ENCODE measurements at regions not wholly inside any gene's neighbourhood (a gene's known extent, or its start where the extent isn't known, plus 50 kb on each side); places are given as distances from the start of the nearest gene placed in this dataset.

GRCh38 chr22:27485842-27486241, 315.7 kb downstream of the MN1 start:
- Histone ChIP-seq H3K9ac (ENCODE audit: low read length) (no peak overlapping the region), H3K4me3 (ENCODE audit: control extremely low read depth in 1 of 5, extremely low read depth in 1 of 5, insufficient read depth in 1 of 5, low read depth in 2 of 5, low read length in 4 of 5) (no peak overlapping the region), H2AFZ (ENCODE audit: insufficient read depth, low read depth, low read length, poor library complexity, severe bottlenecking) (no peak overlapping the region), H3K79me2 (ENCODE audit: control insufficient read depth, insufficient read depth, low read length) (no peaks in the 10 kb centered on the region), H3K4me1 (ENCODE audit: control insufficient read depth in 2 of 2, insufficient read depth in 2 of 2, low read length in 2 of 2) (no peaks in the 10 kb centered on the region), H3K27ac (ENCODE audit: low read length in 2 of 2) (no peak overlapping the region), H3K36me3 (replicated peaks in 1 of 2; ENCODE audit: control extremely low read depth in 1 of 2, control insufficient read depth in 1 of 2, extremely low read depth in 1 of 2, insufficient read depth in 2 of 2, low read length in 1 of 2) (no peaks in the 10 kb centered on the region), H3K27me3 (replicated peaks in 1 of 4; ENCODE audit: control extremely low read depth in 1 of 4, control insufficient read depth in 3 of 4, insufficient read depth in 4 of 4, low read length in 3 of 4) (no peaks in the 10 kb centered on the region), H3K9me3 (ENCODE audit: control extremely low read depth in 1 of 3, control insufficient read depth in 2 of 3, insufficient read depth in 1 of 3, low read length in 2 of 3) (no peaks in the 10 kb centered on the region), H3K4me2 (replicated peaks; ENCODE audit: low read depth, low read length, poor library complexity, severe bottlenecking) (no peak overlapping the region), H4K20me1 (ENCODE audit: control insufficient read depth, insufficient read depth, low read length, poor library complexity, severe bottlenecking) (no peaks in the 10 kb centered on the region)
- ChIA-PET CTCF (no interaction called here), POLR2A (no interaction called here)
- Mint-ChIP-seq H3K27ac (no peak overlapping the region), H3K9me3 (ENCODE audit: insufficient read depth) (peaks cover 3% of the 10 kb centered on the region), H3K4me3 (no peak overlapping the region), H3K4me1 (no peaks in the 10 kb centered on the region), H3K27me3 (no peaks in the 10 kb centered on the region)
- WGBS (ENCODE audit: insufficient coverage) = no CpG with 5 or more reads among the region's 3 CpGs
- no peak for ATAC-seq (ENCODE audit: low read depth)
- no peak for DNase-seq
- intact Hi-C loops (cut with micrococcal nuclease) = no loop called here
- TF ChIP-seq EZH2 (IDR thresholded peaks at IDR 0.05; ENCODE audit: borderline replicate concordance, insufficient read depth, low read depth, low read length, poor library complexity, severe bottlenecking) (no peak), CTCF (IDR thresholded peaks at IDR 0.05) (no peak)

GRCh38 chr22:27487600-27488452, 313.7 kb downstream of the MN1 start:
- POLR2A ChIA-PET = no interaction called here
- Histone ChIP-seq H3K27ac (ENCODE audit: low read length in 2 of 2) (no peak overlapping the region), H3K9me3 (ENCODE audit: control extremely low read depth in 1 of 3, control insufficient read depth in 2 of 3, insufficient read depth in 1 of 3, low read length in 2 of 3) (peaks cover 0 to 13% (median 0%) of the 10 kb centered on the region in 3 donors)

More at GRCh38 chr22:27487600-27488452, 313.7 kb downstream of the MN1 start:
- CTCF ChIA-PET = no interaction called here
- H3K9me3 Mint-ChIP-seq (ENCODE audit: insufficient read depth) = peaks cover 11% of the 10 kb centered on the region
- no peak for DNase-seq
- no peak overlapping the region for H3K4me3 ChIP-seq (ENCODE audit: control extremely low read depth in 1 of 5, extremely low read depth in 1 of 5, insufficient read depth in 1 of 5, low read depth in 2 of 5, low read length in 4 of 5)
- ATAC-seq (ENCODE audit: low read depth) = no peak
- WGBS (ENCODE audit: insufficient coverage) = 81% methylated on average over 15 of the region's 21 CpGs
- no peak overlapping the region for H3K4me3 Mint-ChIP-seq
- TF ChIP-seq CTCF (IDR thresholded peaks at IDR 0.05) = no peak
- TF ChIP-seq EZH2 (IDR thresholded peaks at IDR 0.05; ENCODE audit: borderline replicate concordance, insufficient read depth, low read depth, low read length, poor library complexity, severe bottlenecking) = no peak
- no peaks in the 10 kb centered on the region for H3K27me3 Mint-ChIP-seq
- intact Hi-C loops (cut with micrococcal nuclease) = no loop called here
- no peak overlapping the region for H2AFZ ChIP-seq (ENCODE audit: insufficient read depth, low read depth, low read length, poor library complexity, severe bottlenecking)
- H3K4me2 ChIP-seq (replicated peaks; ENCODE audit: low read depth, low read length, poor library complexity, severe bottlenecking) = no peak overlapping the region
- no peaks in the 10 kb centered on the region for H3K4me1 ChIP-seq (ENCODE audit: control insufficient read depth in 2 of 2, insufficient read depth in 2 of 2, low read length in 2 of 2)
- H3K9ac ChIP-seq (ENCODE audit: low read length) = no peak overlapping the region
- no peaks in the 10 kb centered on the region for H3K4me1 Mint-ChIP-seq
- H3K27me3 ChIP-seq (replicated peaks in 1 of 4; ENCODE audit: control extremely low read depth in 1 of 4, control insufficient read depth in 3 of 4, insufficient read depth in 4 of 4, low read length in 3 of 4) = no peaks in the 10 kb centered on the region
- no peak overlapping the region for H3K27ac Mint-ChIP-seq
- H3K36me3 ChIP-seq (replicated peaks in 1 of 2; ENCODE audit: control extremely low read depth in 1 of 2, control insufficient read depth in 1 of 2, extremely low read depth in 1 of 2, insufficient read depth in 2 of 2, low read length in 1 of 2) = no peaks in the 10 kb centered on the region
- H4K20me1 ChIP-seq (ENCODE audit: control insufficient read depth, insufficient read depth, low read length, poor library complexity, severe bottlenecking) = no peaks in the 10 kb centered on the region
- no peaks in the 10 kb centered on the region for H3K79me2 ChIP-seq (ENCODE audit: control insufficient read depth, insufficient read depth, low read length)
